Gastrocnemius medialis (tissue), 4 donors: ENCODE measurements at regions not wholly inside any gene's neighbourhood (a gene's known extent, or its start where the extent isn't known, plus 50 kb on each side); places are given as distances from the start of the nearest gene placed in this dataset.

Source experiments
- CTCF ChIP-seq, 5 experiments: fragments of 450-650 bp in 3 of 5; fragments of 200-600 bp in 2 of 5; sonication (generic) in 2 of 5; IDR thresholded peaks in 4 of 5; conservative IDR thresholded peaks in 1 of 5; 1 replicate in 4 of 5; 2 replicates in 1 of 5; pipeline ENCODE4 v1.5.1; 2016 to 2019; ENCODE audit warnings: antibody characterized with exemption in 5 of 5, mild to moderate bottlenecking in 3 of 5, moderate library complexity in 3 of 5
- POLR2A ChIP-seq, 2 donors: fragments of 450-650 bp; IDR thresholded peaks; one replicate each; pipeline ENCODE4 v1.6.1; 2017; ENCODE audit warnings: antibody characterized with exemption in 2 of 2, mild to moderate bottlenecking in 2 of 2, moderate library complexity in 2 of 2

- TF ChIP-seq CTCF (IDR thresholded peaks at IDR 0.05 in 4 of 5, conservative IDR thresholded peaks at IDR 0.05 in 1 of 5), result no peak
- no peak for TF ChIP-seq POLR2A (IDR thresholded peaks at IDR 0.05)
These were observed 630.5 kb upstream of the LMCD1 start for GRCh38 chr3:7871003-7871560.
